Astrocyte of the cerebellum (primary cell): ENCODE measurements at regions not wholly inside any gene's neighbourhood (a gene's known extent, or its start where the extent isn't known, plus 50 kb on each side); places are given as distances from the start of the nearest gene placed in this dataset.

ENCODE experiments used
- DNase-seq: peaks from one replicate; pipeline ENCODE4 v3.0.0-alpha.2; 2011; ENCODE audit warnings: low read depth
- H3K4me3 ChIP-seq: 2 replicates; pipeline ENCODE4 v1.5.1; 2011; ENCODE audit warnings: mild to moderate bottlenecking, low read depth, low read length, moderate library complexity
- in situ Hi-C: cut with HindIII; loops from 2 replicates; pipeline ENCODE4 v1.10.0; 2017; ENCODE audit warnings: low sequenced_read_pairs
- TF ChIP-seq, protein P1 (sequence below): IDR thresholded peaks from 2 replicates; pipeline ENCODE4 v1.5.1; 2012; ENCODE audit warnings: low read length, low read depth, moderate library complexity, mild to moderate bottlenecking; ENCODE audit errors: missing control alignments

DNA sequence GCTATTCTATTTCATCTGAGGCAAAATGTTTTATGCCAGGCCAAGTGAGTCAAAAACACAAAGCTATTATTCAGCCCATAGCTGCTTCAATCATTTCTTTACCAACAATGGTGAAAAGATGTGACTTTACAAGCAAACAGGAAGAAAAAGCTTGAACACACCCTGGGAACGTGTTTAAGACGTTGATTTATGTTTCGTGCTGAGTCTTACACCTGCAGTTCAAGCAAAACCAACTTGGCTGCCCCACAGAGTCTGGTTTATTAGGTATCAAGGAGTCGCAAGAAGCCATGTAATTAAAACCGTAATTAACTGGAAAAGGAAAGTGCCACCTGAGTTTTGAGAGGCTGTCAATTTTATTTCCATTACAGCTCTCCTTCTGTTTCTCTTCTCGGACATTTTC is 295.5 kb downstream of the MEIS1 start:
- no peak for DNase-seq
- in situ Hi-C loops = no loop called here
- TF ChIP-seq, protein P1, sequence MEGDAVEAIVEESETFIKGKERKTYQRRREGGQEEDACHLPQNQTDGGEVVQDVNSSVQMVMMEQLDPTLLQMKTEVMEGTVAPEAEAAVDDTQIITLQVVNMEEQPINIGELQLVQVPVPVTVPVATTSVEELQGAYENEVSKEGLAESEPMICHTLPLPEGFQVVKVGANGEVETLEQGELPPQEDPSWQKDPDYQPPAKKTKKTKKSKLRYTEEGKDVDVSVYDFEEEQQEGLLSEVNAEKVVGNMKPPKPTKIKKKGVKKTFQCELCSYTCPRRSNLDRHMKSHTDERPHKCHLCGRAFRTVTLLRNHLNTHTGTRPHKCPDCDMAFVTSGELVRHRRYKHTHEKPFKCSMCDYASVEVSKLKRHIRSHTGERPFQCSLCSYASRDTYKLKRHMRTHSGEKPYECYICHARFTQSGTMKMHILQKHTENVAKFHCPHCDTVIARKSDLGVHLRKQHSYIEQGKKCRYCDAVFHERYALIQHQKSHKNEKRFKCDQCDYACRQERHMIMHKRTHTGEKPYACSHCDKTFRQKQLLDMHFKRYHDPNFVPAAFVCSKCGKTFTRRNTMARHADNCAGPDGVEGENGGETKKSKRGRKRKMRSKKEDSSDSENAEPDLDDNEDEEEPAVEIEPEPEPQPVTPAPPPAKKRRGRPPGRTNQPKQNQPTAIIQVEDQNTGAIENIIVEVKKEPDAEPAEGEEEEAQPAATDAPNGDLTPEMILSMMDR = no peak
- H3K4me3 ChIP-seq = no peak overlapping the region

DNA sequence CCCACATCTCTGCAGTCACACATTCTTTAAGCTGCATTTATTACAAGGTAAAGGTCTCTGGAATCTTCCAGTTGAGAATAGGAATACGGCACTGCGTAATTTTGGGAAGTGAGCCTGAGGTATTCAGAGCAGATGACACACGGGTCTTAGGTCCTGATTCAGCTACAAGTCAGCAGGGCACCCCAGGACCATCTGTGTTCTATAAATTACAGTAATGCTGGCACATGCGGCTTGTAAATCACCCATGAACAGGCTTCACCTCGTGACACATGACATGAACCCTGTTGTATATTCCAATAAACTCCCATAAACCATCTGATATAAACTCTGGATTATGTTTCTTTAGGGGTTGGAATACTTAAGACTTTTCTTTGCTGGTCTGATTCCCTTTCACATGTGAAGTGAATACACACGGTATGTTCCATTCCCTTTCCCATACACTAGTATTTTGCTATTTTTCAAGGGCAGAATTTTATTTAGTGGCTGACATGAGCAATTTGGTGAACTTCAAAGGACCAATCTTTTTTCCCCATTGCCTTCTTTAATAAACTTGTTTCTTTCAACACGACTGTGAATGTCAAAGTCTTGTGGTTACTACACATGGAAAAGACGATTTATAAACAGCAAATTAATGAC is 298.6 kb downstream of the MEIS1 start:
- in situ Hi-C loops = no loop called here
- TF ChIP-seq, protein P1 = no peak
- no peak overlapping the region for H3K4me3 ChIP-seq
- DNase-seq = no peak

DNA sequence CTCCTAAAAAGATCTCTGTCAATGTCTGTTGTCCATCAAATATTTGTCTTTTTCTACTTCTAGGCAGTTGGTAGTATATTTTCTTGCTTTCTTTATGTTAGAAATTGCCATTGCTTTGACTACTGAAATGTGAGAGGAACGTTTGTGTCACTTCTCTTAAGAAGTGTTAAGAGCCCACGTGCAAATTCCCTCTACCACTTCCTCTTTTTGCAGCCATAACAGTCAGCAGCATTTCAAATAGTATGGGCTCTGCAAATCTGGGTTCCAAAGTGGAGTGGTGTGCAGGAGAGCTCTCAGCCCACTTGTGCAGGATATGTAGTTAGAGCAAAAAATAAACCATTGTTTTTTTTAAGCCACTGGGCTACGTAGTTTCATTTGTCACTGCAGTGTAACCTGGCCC is 314.0 kb downstream of the MEIS1 start:
- TF ChIP-seq, protein P1 = no peak
- in situ Hi-C loops = no loop called here
- no peak overlapping the region for H3K4me3 ChIP-seq
- no peak for DNase-seq

DNA sequence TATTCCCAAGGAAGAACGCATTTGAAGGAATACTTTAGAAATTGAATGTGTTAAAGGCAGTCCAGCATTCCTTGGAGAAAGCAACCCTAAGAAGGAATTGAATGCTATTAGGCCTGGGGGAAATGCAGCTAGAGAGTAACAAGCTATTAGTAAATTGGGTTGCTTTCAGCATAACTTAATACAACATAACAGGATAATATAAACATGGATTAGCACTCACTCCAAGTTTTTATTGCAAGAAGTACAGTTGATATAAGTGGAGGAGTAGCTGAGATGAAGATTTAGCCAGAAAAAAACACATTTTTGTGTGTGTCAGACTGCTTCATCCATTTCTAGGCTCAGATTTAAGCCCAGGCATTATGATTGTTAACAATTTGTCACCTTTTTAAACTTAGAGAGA is 314.6 kb downstream of the MEIS1 start:
- TF ChIP-seq, protein P1 = no peak
- in situ Hi-C loops = no loop called here
- H3K4me3 ChIP-seq = no peak overlapping the region
- no peak for DNase-seq

DNA sequence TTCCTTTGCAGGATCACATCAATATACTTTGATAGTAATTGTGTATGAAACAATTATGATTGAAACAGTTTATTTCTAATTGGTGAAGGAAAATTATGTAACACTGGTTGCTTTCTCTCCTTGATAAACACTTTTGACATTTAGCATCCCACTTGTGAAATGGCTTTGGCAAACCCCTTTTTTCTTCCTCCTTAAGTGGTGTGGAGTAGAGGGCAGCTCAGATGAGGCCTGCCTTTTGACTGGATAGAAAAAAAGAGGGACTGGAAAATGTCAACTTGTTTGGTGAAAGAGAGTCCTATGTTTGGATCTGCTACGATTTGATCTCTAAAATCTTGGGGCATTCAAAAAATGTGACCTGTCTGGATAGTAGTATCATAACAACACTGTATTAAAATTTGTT is 318.3 kb downstream of the MEIS1 start:
- TF ChIP-seq, protein P1 = no peak
- H3K4me3 ChIP-seq = no peak overlapping the region
- in situ Hi-C loops = no loop called here
- DNase-seq = no peak

DNA sequence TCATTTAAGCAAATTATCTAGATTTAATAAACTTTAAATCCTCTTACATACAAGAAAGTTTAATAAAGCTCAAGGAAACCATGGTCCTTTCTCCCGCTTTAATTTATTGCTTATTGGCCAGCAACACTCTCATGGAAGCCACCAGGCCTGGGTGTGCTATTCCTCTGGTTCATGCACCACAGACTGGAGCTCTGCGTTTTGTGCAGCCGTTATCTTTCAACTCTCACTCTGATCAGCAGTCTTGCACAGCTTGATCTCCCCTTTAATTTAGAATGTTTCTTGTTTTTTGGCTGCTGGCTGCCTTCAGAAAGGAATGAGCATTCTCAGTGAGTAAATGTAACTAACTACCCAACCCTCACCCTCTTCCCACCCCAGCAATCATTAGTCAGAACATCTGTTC is 318.7 kb downstream of the MEIS1 start:
- TF ChIP-seq, protein P1 = no peak
- DNase-seq = no peak
- in situ Hi-C loops = no loop called here

More for the DNA sequence above, 318.7 kb downstream of the MEIS1 start:
- H3K4me3 ChIP-seq = no peak overlapping the region
